ENCODE measurements at regions not wholly inside any gene's neighbourhood (a gene's known extent, or its start where the extent isn't known, plus 50 kb on each side); places are given as distances from the start of the nearest gene placed in this dataset.

DNA sequence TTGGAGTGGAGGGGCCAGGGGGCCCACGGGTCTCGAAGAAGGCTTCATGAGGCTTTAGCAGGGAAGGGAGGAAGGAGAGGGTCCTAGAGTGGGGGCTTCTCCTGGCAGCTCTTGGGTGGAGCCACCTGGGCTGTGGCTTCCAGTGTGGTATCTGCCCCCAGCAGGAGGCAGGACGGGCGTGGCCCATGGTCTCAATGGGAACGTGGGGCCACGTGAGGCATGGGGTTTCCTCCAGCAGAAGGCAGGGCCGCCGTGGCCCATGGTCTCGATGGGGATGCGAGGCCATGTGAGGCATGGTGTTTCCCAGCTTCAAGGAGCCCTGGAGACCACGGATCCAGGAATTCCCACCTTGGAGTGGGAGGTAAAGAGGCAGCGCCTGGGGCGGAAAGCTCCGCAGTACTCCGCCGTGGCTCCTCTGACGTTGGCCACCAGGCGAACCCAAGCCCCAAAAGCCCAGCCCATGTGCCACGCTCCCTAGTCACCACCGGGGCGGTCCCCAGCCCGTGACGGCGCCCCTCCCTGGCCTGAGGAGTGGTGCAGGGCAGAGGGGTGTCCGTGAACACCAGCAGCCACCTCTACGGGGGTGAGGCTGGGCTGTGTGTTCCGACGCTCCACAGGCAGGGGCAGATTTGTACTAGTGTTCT, 62.0 kb upstream of the GATA5 start:
- no peak for TF ChIP-seq POLR2A (IDR thresholded peaks at IDR 0.05)
- TF ChIP-seq, protein P1, sequence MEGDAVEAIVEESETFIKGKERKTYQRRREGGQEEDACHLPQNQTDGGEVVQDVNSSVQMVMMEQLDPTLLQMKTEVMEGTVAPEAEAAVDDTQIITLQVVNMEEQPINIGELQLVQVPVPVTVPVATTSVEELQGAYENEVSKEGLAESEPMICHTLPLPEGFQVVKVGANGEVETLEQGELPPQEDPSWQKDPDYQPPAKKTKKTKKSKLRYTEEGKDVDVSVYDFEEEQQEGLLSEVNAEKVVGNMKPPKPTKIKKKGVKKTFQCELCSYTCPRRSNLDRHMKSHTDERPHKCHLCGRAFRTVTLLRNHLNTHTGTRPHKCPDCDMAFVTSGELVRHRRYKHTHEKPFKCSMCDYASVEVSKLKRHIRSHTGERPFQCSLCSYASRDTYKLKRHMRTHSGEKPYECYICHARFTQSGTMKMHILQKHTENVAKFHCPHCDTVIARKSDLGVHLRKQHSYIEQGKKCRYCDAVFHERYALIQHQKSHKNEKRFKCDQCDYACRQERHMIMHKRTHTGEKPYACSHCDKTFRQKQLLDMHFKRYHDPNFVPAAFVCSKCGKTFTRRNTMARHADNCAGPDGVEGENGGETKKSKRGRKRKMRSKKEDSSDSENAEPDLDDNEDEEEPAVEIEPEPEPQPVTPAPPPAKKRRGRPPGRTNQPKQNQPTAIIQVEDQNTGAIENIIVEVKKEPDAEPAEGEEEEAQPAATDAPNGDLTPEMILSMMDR (IDR thresholded peaks at IDR 0.05) = no peak

Measured in prostate gland (tissue), 2 donors.